HG03280 (cell line): ENCODE measurements at regions not wholly inside any gene's neighbourhood (a gene's known extent, or its start where the extent isn't known, plus 50 kb on each side); places are given as distances from the start of the nearest gene placed in this dataset.
"Not testable (repeated sequence)": the region's sequence is repeated elsewhere in the genome, so short reads cannot be mapped to it uniquely, and the experiment has no call there.

Source experiments
- ATAC-seq: cut with Tn5 transposase; IDR thresholded peaks from one replicate; pipeline ENCODE4 v1.9.1; 2021; ENCODE audit warnings: mild to moderate bottlenecking, moderate library complexity; ENCODE audit not compliant: unreplicated experiment

- no peak for ATAC-seq
These were observed 1004.0 kb downstream of the ANKRD7 start for GRCh38 chr7:119228482-119228881.

GRCh38 chr7:119232091-119232490, 1007.6 kb downstream of the ANKRD7 start:
- ATAC-seq, result no peak

GRCh38 chr7:119233015-119233414, 1008.5 kb downstream of the ANKRD7 start:
- no peak for ATAC-seq

GRCh38 chr7:119252962-119253361, 1020.0 kb upstream of the KCND2 start:
- no peak for ATAC-seq

- no peak for ATAC-seq
These were observed 1018.2 kb upstream of the KCND2 start for GRCh38 chr7:119254742-119255141.

- ATAC-seq, result no peak
These were observed 1017.0 kb upstream of the KCND2 start for GRCh38 chr7:119256001-119256400.

- ATAC-seq, result no peak
These were observed 1016.4 kb upstream of the KCND2 start for GRCh38 chr7:119256446-119257131.

GRCh38 chr7:119266790-119267189, 1006.2 kb upstream of the KCND2 start:
- not testable (repeated sequence) for ATAC-seq

GRCh38 chr7:119270045-119270464, 1002.9 kb upstream of the KCND2 start:
- peak; percentile 94 for ATAC-seq

GRCh38 chr7:119270644-119271043, 1002.3 kb upstream of the KCND2 start:
- ATAC-seq, result peak; percentile 15

- no peak for ATAC-seq
These were observed 1001.7 kb upstream of the KCND2 start for GRCh38 chr7:119271147-119271779.

- no peak for ATAC-seq
These were observed 991.7 kb upstream of the KCND2 start for GRCh38 chr7:119281181-119281846.

- no peak for ATAC-seq
These were observed 989.6 kb upstream of the KCND2 start for GRCh38 chr7:119283353-119283752.

- ATAC-seq, result no peak
These were observed 984.6 kb upstream of the KCND2 start for GRCh38 chr7:119288416-119288815.

- ATAC-seq, result not testable (repeated sequence)
These were observed 972.6 kb upstream of the KCND2 start for GRCh38 chr7:119300341-119300740.

GRCh38 chr7:119320316-119320715, 952.7 kb upstream of the KCND2 start:
- ATAC-seq, result no peak

GRCh38 chr7:119329715-119330114, 943.3 kb upstream of the KCND2 start:
- ATAC-seq, result no peak

GRCh38 chr7:119335405-119335804, 937.6 kb upstream of the KCND2 start:
- ATAC-seq, result no peak

GRCh38 chr7:119341822-119342221, 931.2 kb upstream of the KCND2 start:
- ATAC-seq, result no peak

GRCh38 chr7:119343289-119343688, 929.7 kb upstream of the KCND2 start:
- ATAC-seq, result no peak

- ATAC-seq, result no peak
These were observed 928.5 kb upstream of the KCND2 start for GRCh38 chr7:119344466-119344865.

- no peak for ATAC-seq
These were observed 924.5 kb upstream of the KCND2 start for GRCh38 chr7:119348491-119348890.
